HG03097 (cell line): ENCODE measurements at regions not wholly inside any gene's neighbourhood (a gene's known extent, or its start where the extent isn't known, plus 50 kb on each side); places are given as distances from the start of the nearest gene placed in this dataset.
"Not testable (repeated sequence)": the region's sequence is repeated elsewhere in the genome, so short reads cannot be mapped to it uniquely, and the experiment has no call there.

ENCODE experiments used
- ATAC-seq: cut with Tn5 transposase; IDR thresholded peaks from one replicate; pipeline ENCODE4 v1.9.1; 2021; ENCODE audit not compliant: unreplicated experiment, low FRiP score

GRCh38 chr4:129248621-129249020 is 152.7 kb downstream of the C4orf33 start:
- ATAC-seq, result no peak

GRCh38 chr4:129254126-129254525 is 158.2 kb downstream of the C4orf33 start:
- no peak for ATAC-seq

- ATAC-seq, result no peak
Observed at GRCh38 chr4:129254526-129254925, 158.6 kb downstream of the C4orf33 start.

DNA sequence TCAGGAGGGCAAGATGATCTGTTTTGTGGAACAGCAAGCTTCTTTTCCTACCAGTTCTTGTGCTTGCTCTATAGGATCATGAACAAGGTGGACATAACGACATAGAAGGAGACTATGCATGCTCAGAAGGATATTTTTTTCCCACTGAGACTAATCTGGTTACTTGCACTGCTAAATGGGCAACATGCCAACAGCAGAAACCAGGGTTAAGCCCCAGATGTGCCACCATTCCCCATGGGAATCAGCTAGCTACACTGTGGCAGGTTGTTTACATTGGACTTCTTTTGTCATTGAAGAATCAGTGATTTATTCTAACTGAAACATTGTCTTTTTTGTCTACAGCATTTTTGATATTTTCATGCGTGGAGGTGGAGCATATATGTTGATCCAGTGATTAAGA is 165.6 kb downstream of the C4orf33 start:
- no peak for ATAC-seq

DNA sequence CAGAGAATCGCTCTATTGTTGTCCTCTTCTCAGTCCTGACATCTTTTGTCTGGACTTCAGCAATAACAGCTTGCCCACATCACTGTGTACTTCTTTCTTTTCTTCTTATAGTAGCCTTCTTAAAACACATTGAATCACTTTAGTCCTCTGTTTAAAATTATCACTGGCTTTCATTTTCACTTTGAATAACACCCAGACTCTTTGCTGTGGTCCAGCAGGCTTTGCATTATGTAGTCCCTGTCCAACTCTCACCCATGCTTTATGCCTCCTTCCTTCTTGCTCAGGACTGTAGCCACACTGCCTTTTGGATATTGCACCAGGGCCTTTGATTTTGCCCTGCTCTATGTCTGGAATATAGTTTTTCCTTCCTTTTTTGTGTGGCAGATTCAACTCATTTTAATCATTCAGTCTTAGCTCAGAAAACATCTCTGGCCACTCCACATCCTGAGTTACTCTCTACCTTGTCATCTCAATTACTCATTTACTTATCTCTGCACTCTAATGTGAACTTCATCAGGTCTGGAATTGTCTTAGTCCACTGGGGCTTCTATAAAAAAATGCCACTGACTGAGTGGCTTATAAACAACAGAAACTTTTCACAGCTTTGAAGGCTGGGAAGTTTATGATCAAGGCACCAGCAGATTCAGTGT is 168.2 kb downstream of the C4orf33 start:
- peak; percentile 99 for ATAC-seq

DNA sequence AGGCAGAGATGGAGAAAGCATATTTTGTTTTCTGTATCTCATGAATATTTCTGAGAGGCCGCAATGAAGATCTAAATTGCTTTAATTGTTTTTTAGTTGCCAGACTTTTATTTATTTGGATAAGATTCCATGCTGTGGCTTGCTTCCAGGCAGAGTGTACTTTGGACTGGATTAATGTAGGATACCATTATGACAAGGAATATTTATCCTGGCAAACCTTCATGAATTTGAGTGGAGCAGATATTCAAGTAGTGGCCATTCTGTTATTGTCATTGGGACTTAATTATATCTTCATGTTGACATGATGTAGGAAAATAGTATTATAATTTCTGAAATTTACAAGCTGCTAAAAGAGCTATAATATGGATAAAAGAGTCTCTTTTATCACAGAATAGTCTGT is 182.9 kb downstream of the C4orf33 start:
- no peak for ATAC-seq

- no peak for ATAC-seq
Observed at GRCh38 chr4:129282293-129282692, 186.3 kb downstream of the C4orf33 start.

GRCh38 chr4:129292194-129292593 is 196.2 kb downstream of the C4orf33 start:
- not testable (repeated sequence) for ATAC-seq

- ATAC-seq, result no peak
Observed at GRCh38 chr4:129314781-129315180, 218.8 kb downstream of the C4orf33 start.

DNA sequence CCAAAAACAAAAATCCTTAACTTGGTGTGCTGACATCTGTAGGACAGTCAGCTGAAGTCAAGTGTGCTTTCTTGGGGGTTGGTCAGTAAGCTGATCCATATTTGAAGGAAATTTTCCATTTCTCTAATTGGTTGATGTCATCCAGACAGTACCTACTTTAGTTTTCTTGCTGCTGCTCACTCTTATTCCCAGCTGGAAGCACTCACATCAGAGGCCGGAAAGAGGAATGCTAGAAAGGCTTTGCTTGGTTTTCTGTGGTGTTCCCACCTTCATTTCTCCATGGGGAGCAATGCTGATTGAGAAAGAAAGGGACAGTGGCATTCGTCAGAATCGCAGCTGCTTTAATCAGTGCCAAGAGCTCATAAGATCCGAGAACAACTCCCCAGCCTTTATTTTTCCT is 227.0 kb downstream of the C4orf33 start:
- ATAC-seq, result no peak

- no peak for ATAC-seq
Observed at GRCh38 chr4:129323658-129324057, 227.7 kb downstream of the C4orf33 start.

DNA sequence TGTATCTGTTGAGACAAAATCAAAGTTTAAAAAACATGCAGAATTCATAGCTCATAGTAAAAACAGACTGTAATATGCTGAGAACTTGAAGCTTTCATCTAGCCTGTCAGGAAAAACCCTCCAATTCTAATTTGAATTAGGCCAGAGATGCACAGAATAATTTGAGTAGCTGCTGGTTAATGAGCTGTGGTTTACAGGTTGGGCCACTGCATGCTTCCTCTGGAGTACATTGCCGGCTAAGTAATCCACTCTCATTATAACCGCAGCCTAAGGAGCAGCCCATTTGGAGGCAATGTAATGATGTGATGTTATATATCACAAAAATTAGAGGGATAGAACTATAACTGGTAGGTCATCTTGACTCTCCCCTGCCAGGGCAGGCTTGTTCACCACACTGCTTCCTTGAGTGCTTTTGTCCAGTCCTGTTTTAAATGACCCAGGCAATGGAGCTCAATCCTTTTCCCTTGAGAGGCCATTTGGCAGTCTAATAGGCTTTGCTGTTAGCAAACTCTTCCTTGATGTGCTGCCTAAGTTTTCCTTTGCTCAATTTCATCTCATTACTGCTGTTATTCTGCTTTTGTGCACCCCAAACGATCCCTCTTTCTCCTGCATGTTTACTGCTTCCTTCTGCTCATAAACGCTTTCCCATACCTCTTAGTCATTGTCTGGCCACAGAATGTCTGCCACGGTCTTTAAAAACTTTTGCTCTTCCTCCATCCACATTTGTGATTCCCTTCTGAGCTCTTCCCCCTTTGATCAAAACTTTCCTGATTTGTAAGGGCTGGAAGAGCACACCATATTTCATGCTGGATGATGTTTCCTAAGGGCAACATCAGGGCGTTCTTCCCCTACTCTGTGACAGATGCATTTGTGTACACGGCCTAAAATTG is 230.9 kb downstream of the C4orf33 start:
- no peak for ATAC-seq

DNA sequence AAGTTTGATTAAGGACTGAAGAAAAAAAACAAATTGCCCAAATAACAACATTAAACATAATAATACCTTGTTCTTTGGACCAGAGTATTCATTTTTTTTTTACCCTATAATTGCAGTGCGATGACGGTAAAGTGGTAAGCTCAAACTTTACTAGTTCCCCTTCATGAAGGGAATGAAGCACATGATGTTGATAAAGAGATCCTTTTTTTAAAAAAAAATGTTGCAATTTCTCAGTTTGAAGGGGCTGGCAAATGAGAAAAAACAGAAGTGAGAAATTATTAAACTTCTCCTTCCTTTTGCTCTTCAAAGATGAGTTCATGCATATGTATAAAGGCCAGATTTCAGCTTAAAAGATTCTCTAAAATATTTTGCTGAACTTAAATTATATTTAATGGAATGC is 231.7 kb downstream of the C4orf33 start:
- no peak for ATAC-seq

DNA sequence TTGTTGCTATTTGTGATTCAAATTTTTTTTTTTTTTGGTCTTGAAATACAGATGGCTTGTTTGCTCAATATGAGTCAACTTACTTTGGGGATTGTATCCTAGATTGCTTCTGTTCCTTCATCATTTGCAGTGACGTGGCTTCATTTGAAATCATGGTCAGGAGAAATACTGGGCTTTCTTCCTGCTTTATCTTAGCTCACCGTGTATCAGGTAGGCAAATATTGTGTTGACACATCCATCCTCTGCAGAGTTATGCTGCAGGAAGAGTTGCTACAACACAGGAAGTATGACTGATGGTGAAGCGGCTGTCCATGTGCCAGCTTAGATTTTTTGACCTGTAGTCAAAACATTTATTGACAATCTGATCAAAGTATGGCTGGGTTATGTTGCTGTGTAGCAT is 232.2 kb downstream of the C4orf33 start:
- no peak for ATAC-seq

- no peak for ATAC-seq
Observed at GRCh38 chr4:129334136-129334535, 238.2 kb downstream of the C4orf33 start.

GRCh38 chr4:129335276-129335675 is 239.3 kb downstream of the C4orf33 start:
- ATAC-seq, result no peak

GRCh38 chr4:129335818-129336217 is 239.9 kb downstream of the C4orf33 start:
- ATAC-seq, result no peak

DNA sequence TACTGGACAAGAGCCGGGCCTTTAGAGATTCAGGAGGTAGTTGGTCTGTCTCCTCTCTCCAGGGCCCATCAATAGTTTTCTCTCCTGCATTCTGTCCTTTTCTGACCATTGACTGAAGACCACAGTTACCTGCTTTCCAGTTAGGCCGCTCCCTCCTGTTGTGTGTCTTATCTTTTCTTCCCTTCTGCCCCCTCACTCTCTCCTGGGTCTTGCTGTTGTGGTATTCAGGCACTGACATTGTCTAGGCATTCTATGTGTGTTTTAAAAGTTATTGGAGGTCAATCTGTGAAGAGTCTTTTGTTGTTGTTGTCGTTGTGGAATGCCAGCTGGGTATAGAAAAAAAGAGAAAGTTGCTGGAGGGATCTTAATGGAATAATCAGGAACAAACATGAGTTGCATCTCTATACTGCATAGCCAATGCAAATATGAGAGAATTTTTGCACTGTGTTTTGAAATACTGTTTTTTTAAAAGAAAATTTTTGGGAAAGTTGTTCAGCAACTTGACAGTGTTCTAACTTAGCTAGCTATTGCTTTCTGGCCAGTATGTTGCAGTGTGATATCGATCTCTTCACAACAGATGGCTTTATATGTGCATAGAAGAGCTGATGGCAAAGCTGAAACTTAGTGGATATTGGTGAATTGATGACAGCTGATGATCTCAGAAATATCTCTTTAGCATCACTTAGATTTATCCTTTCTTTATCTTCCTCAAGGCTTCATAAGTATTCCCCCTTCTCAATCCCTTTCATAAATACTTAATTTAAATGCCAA is 240.7 kb downstream of the C4orf33 start:
- no peak for ATAC-seq

GRCh38 chr4:129337228-129337620 is 241.3 kb downstream of the C4orf33 start:
- no peak for ATAC-seq

DNA sequence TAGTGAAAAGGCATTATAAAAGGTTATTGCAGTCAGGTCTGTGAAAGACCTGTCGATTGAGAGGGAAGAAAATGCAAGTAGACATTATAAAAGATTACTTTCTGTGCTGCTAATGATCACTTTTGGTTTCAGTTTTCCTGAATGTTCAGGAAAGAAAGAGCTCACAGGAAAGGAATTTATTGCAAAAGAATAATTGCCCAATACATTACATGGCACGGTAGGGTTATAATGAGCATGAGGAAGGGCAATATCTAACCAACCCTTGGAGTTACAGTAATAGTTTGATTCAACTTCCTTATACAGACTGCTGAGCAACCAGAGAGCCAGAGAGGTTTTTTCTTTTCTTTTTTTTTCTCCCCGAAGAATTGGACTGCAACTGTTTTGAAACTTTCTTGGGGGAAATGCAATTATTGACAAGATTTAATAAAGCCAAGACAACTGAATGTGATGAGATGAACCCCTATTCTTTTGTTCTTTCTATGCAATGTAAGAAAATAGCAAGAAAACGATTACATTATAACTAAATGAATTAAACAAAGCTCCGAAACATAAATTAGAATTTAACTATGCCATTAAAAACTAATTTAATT is 247.0 kb downstream of the C4orf33 start:
- ATAC-seq, result no peak

- ATAC-seq, result no peak
Observed at GRCh38 chr4:129344058-129344457, 248.1 kb downstream of the C4orf33 start.
